ENCODE measurements at regions not wholly inside any gene's neighbourhood (a gene's known extent, or its start where the extent isn't known, plus 50 kb on each side); places are given as distances from the start of the nearest gene placed in this dataset.

- TF ChIP-seq ZFP3 (CRISPR knock-in tag; IDR thresholded peaks at IDR 0.05) (no peak), ZNF8 (CRISPR knock-in tag; IDR thresholded peaks at IDR 0.05) (no peak), PATZ1 (CRISPR knock-in tag; IDR thresholded peaks at IDR 0.05; ENCODE audit: borderline replicate concordance) (no peak), ZNF565 (CRISPR knock-in tag; conservative IDR thresholded peaks at IDR 0.05; ENCODE audit: low read depth) (no peak), ZFP30 (CRISPR knock-in tag; IDR thresholded peaks at IDR 0.05) (no peak), CREB5 (CRISPR knock-in tag; IDR thresholded peaks at IDR 0.05; ENCODE audit: low read depth) (no peak), ARNTL (CRISPR knock-in tag; IDR thresholded peaks at IDR 0.05; ENCODE audit: borderline replicate concordance, low read depth) (no peak), TOX (CRISPR knock-in tag; IDR thresholded peaks at IDR 0.05; ENCODE audit: borderline replicate concordance) (no peak), ESRRG (CRISPR knock-in tag; IDR thresholded peaks at IDR 0.05) (no peak), GLIS3 (CRISPR knock-in tag; IDR thresholded peaks at IDR 0.05) (no peak), SNAI2 (CRISPR knock-in tag; IDR thresholded peaks at IDR 0.05) (no peak)
These were observed 66.3 kb downstream of the CCR1 start for GRCh38 chr3:46141813-46142212.
